H1 (cell line): ENCODE measurements at regions not wholly inside any gene's neighbourhood (a gene's known extent, or its start where the extent isn't known, plus 50 kb on each side); places are given as distances from the start of the nearest gene placed in this dataset.

Experiments used
- CTCF ChIA-PET: fragments of 300-600 bp; sonication (Branson Sonifier 250); formaldehyde crosslinking; loops from one replicate; lab custom pipeline; 2021; ENCODE audit not compliant: partially characterized antibody; lab: Charles Lee
- POLR2A ChIA-PET: fragments of 300-600 bp; sonication (Branson Sonifier 250); formaldehyde crosslinking; loops from one replicate; lab custom pipeline; 2021; ENCODE audit warnings: inconsistent platforms; ENCODE audit not compliant: partially characterized antibody; lab: Charles Lee
- DNase-seq, 2 experiments: peaks; one replicate each; pipeline versions ENCODE4 v3.0.0 to v3.0.0-alpha.2; 2010 to 2022; ENCODE audit warnings: low spot score in 2 of 2, low read depth in 1 of 2, mixed read lengths in 1 of 2
- FAIRE-seq: peaks from 2 replicates; lab custom pipeline; 2011; peaks lifted over from hg19 to GRCh38; lab: Jason Lieb, UNC
- H2AFZ ChIP-seq: 2 replicates; pipeline ENCODE4 v1.8.1; 2012; ENCODE audit warnings: low read length, inconsistent platforms
- H2AK5ac ChIP-seq: 2 replicates; pipeline ENCODE4 v1.6.1; 2013; ENCODE audit warnings: low read depth, low read length
- H2BK120ac ChIP-seq: replicated peaks from 2 replicates; pipeline ENCODE3; 2013; ENCODE audit warnings: low read depth, low read length, inconsistent platforms
- H2BK12ac ChIP-seq: 2 replicates; pipeline ENCODE4 v1.6.1; 2013; ENCODE audit warnings: low read depth, low read length
- H2BK15ac ChIP-seq: 2 replicates; pipeline ENCODE4 v1.6.1; 2013; ENCODE audit warnings: low read length
- H2BK20ac ChIP-seq: 2 replicates; pipeline ENCODE4 v1.6.1; 2013; ENCODE audit warnings: low read length
- H2BK5ac ChIP-seq: 2 replicates; pipeline ENCODE4 v1.6.1; 2013; ENCODE audit warnings: low read depth, low read length
- H3K14ac ChIP-seq: 2 replicates; pipeline ENCODE4 v1.6.1; 2013; ENCODE audit warnings: inconsistent platforms; ENCODE audit not compliant: insufficient read length
- H3K18ac ChIP-seq: 2 replicates; pipeline ENCODE4 v1.6.1; 2013; ENCODE audit warnings: low read length; ENCODE audit errors: extremely low read depth
- H3K23ac ChIP-seq: 2 replicates; pipeline ENCODE4 v1.6.1; 2013; ENCODE audit warnings: inconsistent platforms; ENCODE audit not compliant: insufficient read length
- H3K23me2 ChIP-seq: 2 replicates; pipeline ENCODE4 v1.6.1; 2013; ENCODE audit warnings: low read depth, low read length
- H3K27ac ChIP-seq: 2 replicates; pipeline ENCODE4 v1.6.1; 2011; ENCODE audit warnings: low read depth, low read length, inconsistent platforms
- H3K27me3 ChIP-seq, 4 experiments: replicated peaks in 1 of 4; 1 replicate in 1 of 4; 2 replicates in 3 of 4; pipeline versions ENCODE4 v1.6.1 to v1.8.1; 2011 to 2013; ENCODE audit warnings: low read length in 3 of 4, mild to moderate bottlenecking in 3 of 4, inconsistent platforms in 2 of 4, mixed read lengths in 2 of 4, moderate library complexity in 1 of 4; ENCODE audit not compliant: control insufficient read depth in 3 of 4, insufficient read depth in 3 of 4; ENCODE audit errors: extremely low read depth in 1 of 4
- H3K36me3 ChIP-seq, 4 experiments: 2 replicates each; pipeline versions ENCODE4 v1.6.1 to v1.8.1; 2011 to 2013; ENCODE audit warnings: mild to moderate bottlenecking in 4 of 4, low read length in 3 of 4, moderate library complexity in 2 of 4, control low read depth in 1 of 4, inconsistent platforms in 1 of 4; ENCODE audit not compliant: insufficient read depth in 4 of 4, control insufficient read depth in 2 of 4
- H3K4ac ChIP-seq: replicated peaks from 2 replicates; pipeline ENCODE3; 2013; ENCODE audit warnings: low read length, low read depth, mixed read lengths, inconsistent platforms; ENCODE audit not compliant: insufficient read length
- H3K4me1 ChIP-seq, 4 experiments: replicated peaks in 1 of 4; 1 replicate in 1 of 4; 2 replicates in 3 of 4; pipeline versions ENCODE4 v1.6.1 to v1.8.1; 2011 to 2013; ENCODE audit warnings: low read length in 3 of 4, inconsistent platforms in 2 of 4, mixed read lengths in 1 of 4; ENCODE audit not compliant: insufficient read depth in 4 of 4, control insufficient read depth in 3 of 4
- H3K4me2 ChIP-seq, 2 experiments: 2 replicates each; pipeline versions ENCODE4 v1.6.1 to v1.8.1; 2011 to 2013; ENCODE audit warnings: low read depth in 2 of 2, low read length in 2 of 2, control low read depth in 1 of 2, inconsistent platforms in 1 of 2, mild to moderate bottlenecking in 1 of 2; ENCODE audit not compliant: insufficient read depth in 1 of 2
- H3K4me3 ChIP-seq, 4 experiments: fragments of 200-600, 300-600 bp in 1 of 4; sonication (generic), shearing (Covaris generic), sonication (Bioruptor Twin) in 1 of 4; 2 replicates each; pipeline versions ENCODE4 v1.5.1 to v1.8.1; 2011 to 2016; ENCODE audit warnings: low read length in 4 of 4, low read depth in 3 of 4, control low read depth in 2 of 4, inconsistent platforms in 2 of 4, mild to moderate bottlenecking in 2 of 4, mixed read lengths in 1 of 4, moderate library complexity in 1 of 4; ENCODE audit not compliant: insufficient read depth in 2 of 4; ENCODE audit errors: extremely low read depth in 1 of 4
- H3K56ac ChIP-seq: replicated peaks from 2 replicates; pipeline ENCODE3; 2013; ENCODE audit warnings: low read depth, mild to moderate bottlenecking, mixed read lengths, low read length, inconsistent platforms; ENCODE audit not compliant: insufficient read length
- H3K79me1 ChIP-seq: 2 replicates; pipeline ENCODE4 v1.6.1; 2013; ENCODE audit warnings: low read depth, low read length, control low read depth
- H3K79me2 ChIP-seq, 2 experiments: 2 replicates each; pipeline versions ENCODE4 v1.6.1 to v1.8.1; 2012 to 2013; ENCODE audit warnings: low read length in 2 of 2, mild to moderate bottlenecking in 2 of 2, inconsistent platforms in 1 of 2; ENCODE audit not compliant: insufficient read depth in 2 of 2, control insufficient read depth in 1 of 2
- H3K9ac ChIP-seq, 4 experiments: replicated peaks in 1 of 4; 1 replicate in 1 of 4; 2 replicates in 3 of 4; pipeline versions ENCODE4 v1.6.1 to v1.8.1; 2011 to 2013; ENCODE audit warnings: low read depth in 3 of 4, low read length in 3 of 4, control low read depth in 2 of 4, mild to moderate bottlenecking in 2 of 4, moderate library complexity in 2 of 4, inconsistent platforms in 1 of 4; ENCODE audit errors: extremely low read depth in 1 of 4
- H3K9me3 ChIP-seq, 2 experiments: 2 replicates each; pipeline versions ENCODE4 v1.6.1 to v1.8.1; 2012 to 2013; ENCODE audit warnings: mild to moderate bottlenecking in 2 of 2, moderate library complexity in 2 of 2, control low read depth in 1 of 2, inconsistent platforms in 1 of 2, low read depth in 1 of 2, low read length in 1 of 2, mixed read lengths in 1 of 2; ENCODE audit not compliant: insufficient read depth in 2 of 2
- H4K20me1 ChIP-seq, 2 experiments: replicated peaks in 1 of 2; 2 replicates each; pipeline versions ENCODE3 to v1.8.1; 2011 to 2013; ENCODE audit warnings: inconsistent platforms in 2 of 2, low read length in 2 of 2, mild to moderate bottlenecking in 1 of 2; ENCODE audit not compliant: insufficient read depth in 2 of 2, control insufficient read depth in 1 of 2
- H4K5ac ChIP-seq: 2 replicates; pipeline ENCODE4 v1.6.1; 2013; ENCODE audit warnings: low read length, low read depth, mixed read lengths, inconsistent platforms; ENCODE audit not compliant: insufficient read length
- H4K8ac ChIP-seq: 2 replicates; pipeline ENCODE4 v1.8.0; 2013; ENCODE audit warnings: mild to moderate bottlenecking, moderate library complexity, low read length, inconsistent platforms; ENCODE audit not compliant: insufficient read depth; ENCODE audit errors: extremely low read depth
- H4K91ac ChIP-seq: replicated peaks from 2 replicates; pipeline ENCODE3; 2013; ENCODE audit warnings: low read length, mixed read lengths, inconsistent platforms; ENCODE audit not compliant: insufficient read length
- CBX5 ChIP-seq: fragments of 300-800, 300-1000 bp; sonication (generic); IDR thresholded peaks from 2 replicates; pipeline ENCODE4 v1.7.1; 2016; ENCODE audit warnings: antibody characterized with exemption, low read length, low read depth
- CREB1 ChIP-seq: IDR thresholded peaks from 2 replicates; pipeline ENCODE4 v1.6.1; 2012; ENCODE audit warnings: inconsistent platforms
- KDM4A ChIP-seq: IDR thresholded peaks from one replicate; pipeline ENCODE4 v1.7.1; 2012; ENCODE audit warnings: low read depth, mild to moderate bottlenecking, moderate library complexity, low read length, inconsistent platforms; ENCODE audit not compliant: severe bottlenecking
- RNF2 ChIP-seq: fragments of 200-900, 300-1000 bp; sonication (generic); IDR thresholded peaks from 2 replicates; pipeline ENCODE4 v1.7.1; 2016; ENCODE audit warnings: borderline replicate concordance, low read depth, mild to moderate bottlenecking, antibody characterized with exemption, low read length; ENCODE audit not compliant: poor library complexity, severe bottlenecking; ENCODE audit errors: missing control alignments
- WGBS, 2 experiments: shearing (Covaris generic) in 1 of 2; methylation state at CpG; one replicate each; pipeline versions ENCODE4 v1.1.6 to v1.1.7; 2013 to 2015; ENCODE audit warnings: low lambda C conversion rate in 2 of 2, mixed read lengths in 2 of 2, inconsistent platforms in 1 of 2, low coverage in 1 of 2, missing lambda C conversion rate in 1 of 2; ENCODE audit not compliant: insufficient replicate concordance in 2 of 2, insufficient coverage in 1 of 2, insufficient read length in 1 of 2; ENCODE audit errors: extremely low coverage in 1 of 2, missing lambda C conversion rate in 1 of 2; 5-methylcytosine and 5-hydroxymethylcytosine counted together

GRCh38 chr18:7332452-7332851 is 101.6 kb downstream of the LRRC30 start:
- ChIA-PET POLR2A (no interaction called here), CTCF (interaction anchor here (1.2 kb wide), 1 partner anchor 16 kb away, joined by 3 read pairs; no protein-coding TSS in a partner anchor)
- TF ChIP-seq CREB1 (no peak), RNF2 (no peak), KDM4A (no peak), CBX5 (no peak)
- no peak overlapping the region for H2BK20ac ChIP-seq
- no peaks in the 10 kb centered on the region for H3K79me2 ChIP-seq
- no peaks in the 10 kb centered on the region for H3K79me1 ChIP-seq
- H3K9ac ChIP-seq: no peak overlapping the region
- no peak overlapping the region for H3K4ac ChIP-seq
- H3K4me2 ChIP-seq: no peak overlapping the region
- H3K36me3 ChIP-seq: no peaks in the 10 kb centered on the region; a peak in 1 of 8 replicates
- H4K91ac ChIP-seq: no peak overlapping the region
- H3K56ac ChIP-seq: no peak overlapping the region
- DNase-seq: no peak
- H3K9me3 ChIP-seq: no peaks in the 10 kb centered on the region
- no peaks in the 10 kb centered on the region for H3K4me1 ChIP-seq
- WGBS, 2 experiments: 100% methylated on average over 1 of the region's 1 CpG; no CpG with 5 or more reads in 1 of the 2 experiments
- H4K5ac ChIP-seq: no peak overlapping the region
- H3K23me2 ChIP-seq: no peaks in the 10 kb centered on the region
- no peak overlapping the region for H2AK5ac ChIP-seq
- no peak overlapping the region for H2BK5ac ChIP-seq
- H3K4me3 ChIP-seq: no peak overlapping the region
- H2BK15ac ChIP-seq: no peak overlapping the region
- no peak overlapping the region for H2BK12ac ChIP-seq
- FAIRE-seq: no peak
- H2BK120ac ChIP-seq: no peak overlapping the region
- no peak overlapping the region for H3K23ac ChIP-seq
- no peak overlapping the region for H2AFZ ChIP-seq
- no peaks in the 10 kb centered on the region for H4K20me1 ChIP-seq
- H3K27ac ChIP-seq: no peak overlapping the region
- no peak overlapping the region for H3K18ac ChIP-seq
- no peak overlapping the region for H4K8ac ChIP-seq
- no peaks in the 10 kb centered on the region; a peak in 1 of 7 replicates for H3K27me3 ChIP-seq
- H3K14ac ChIP-seq: no peak overlapping the region
